ENCODE measurements at regions not wholly inside any gene's neighbourhood (a gene's known extent, or its start where the extent isn't known, plus 50 kb on each side); places are given as distances from the start of the nearest gene placed in this dataset.

GRCh38 chr3:102662498-102662772, 227.6 kb downstream of the ZPLD1 start:
- TF ChIP-seq CTCF (IDR thresholded peaks at IDR 0.05): no peak
- no peak for TF ChIP-seq POLR2A (IDR thresholded peaks at IDR 0.05)
